ENCODE measurements at regions not wholly inside any gene's neighbourhood (a gene's known extent, or its start where the extent isn't known, plus 50 kb on each side); places are given as distances from the start of the nearest gene placed in this dataset.

GRCh38 chr5:98593418-98593817 is 180.0 kb upstream of the RGMB start:
- Histone ChIP-seq H3K4me2 (ENCODE audit: insufficient read depth, low read length) (no peak overlapping the region), H3K36me3 (ENCODE audit: insufficient read depth, low read length) (no peaks in the 10 kb centered on the region), H3K79me2 (ENCODE audit: insufficient read depth, low read length) (no peaks in the 10 kb centered on the region), H3K4me1 (ENCODE audit: insufficient read depth, low read length) (no peaks in the 10 kb centered on the region), H2AFZ (ENCODE audit: low read length) (no peak overlapping the region), H4K20me1 (ENCODE audit: insufficient read depth, low read length) (no peaks in the 10 kb centered on the region), H3K4me3 (ENCODE audit: insufficient read depth, low read length) (no peak overlapping the region), H3K9me3 (ENCODE audit: low read depth, low read length) (no peaks in the 10 kb centered on the region), H3K27me3 (ENCODE audit: insufficient read depth, low read length) (no peaks in the 10 kb centered on the region), H3K27ac (ENCODE audit: low read depth, low read length) (no peak overlapping the region)
- no peak for TF ChIP-seq CTCF (IDR thresholded peaks at IDR 0.05; ENCODE audit: extremely low read depth, low read depth, low read length)
- no peak for DNase-seq (ENCODE audit: insufficient read length, low spot score, missing footprints)

GRCh38 chr5:98594098-98594497 is 179.4 kb upstream of the RGMB start:
- H2AFZ ChIP-seq (ENCODE audit: low read length), result no peak overlapping the region
- no peak for TF ChIP-seq CTCF (IDR thresholded peaks at IDR 0.05; ENCODE audit: extremely low read depth, low read depth, low read length)
- H3K4me1 ChIP-seq (ENCODE audit: insufficient read depth, low read length), result no peaks in the 10 kb centered on the region
- no peak overlapping the region for H3K27ac ChIP-seq (ENCODE audit: low read depth, low read length)
- no peak overlapping the region for H3K4me3 ChIP-seq (ENCODE audit: insufficient read depth, low read length)
- no peaks in the 10 kb centered on the region for H4K20me1 ChIP-seq (ENCODE audit: insufficient read depth, low read length)
- no peak overlapping the region for H3K4me2 ChIP-seq (ENCODE audit: insufficient read depth, low read length)
- H3K79me2 ChIP-seq (ENCODE audit: insufficient read depth, low read length), result no peaks in the 10 kb centered on the region
- no peaks in the 10 kb centered on the region for H3K9me3 ChIP-seq (ENCODE audit: low read depth, low read length)
- H3K27me3 ChIP-seq (ENCODE audit: insufficient read depth, low read length), result no peaks in the 10 kb centered on the region
- DNase-seq (ENCODE audit: insufficient read length, low spot score, missing footprints), result no peak
- no peaks in the 10 kb centered on the region for H3K36me3 ChIP-seq (ENCODE audit: insufficient read depth, low read length)

- no peaks in the 10 kb centered on the region for H3K4me1 ChIP-seq (ENCODE audit: insufficient read depth, low read length)
- H2AFZ ChIP-seq (ENCODE audit: low read length), result no peak overlapping the region
- H3K36me3 ChIP-seq (ENCODE audit: insufficient read depth, low read length), result no peaks in the 10 kb centered on the region
- no peak overlapping the region for H3K27ac ChIP-seq (ENCODE audit: low read depth, low read length)
- no peaks in the 10 kb centered on the region for H4K20me1 ChIP-seq (ENCODE audit: insufficient read depth, low read length)
- H3K4me2 ChIP-seq (ENCODE audit: insufficient read depth, low read length), result no peak overlapping the region
- no peaks in the 10 kb centered on the region for H3K27me3 ChIP-seq (ENCODE audit: insufficient read depth, low read length)
- no peak for DNase-seq (ENCODE audit: insufficient read length, low spot score, missing footprints)
- H3K79me2 ChIP-seq (ENCODE audit: insufficient read depth, low read length), result no peaks in the 10 kb centered on the region
- no peak overlapping the region for H3K4me3 ChIP-seq (ENCODE audit: insufficient read depth, low read length)
- TF ChIP-seq CTCF (IDR thresholded peaks at IDR 0.05; ENCODE audit: extremely low read depth, low read depth, low read length), result no peak
- no peaks in the 10 kb centered on the region for H3K9me3 ChIP-seq (ENCODE audit: low read depth, low read length)
These were observed 174.4 kb upstream of the RGMB start for GRCh38 chr5:98599016-98599415.

- peaks cover 8% of the 10 kb centered on the region for H3K4me1 ChIP-seq (ENCODE audit: insufficient read depth, low read length)
- DNase-seq (ENCODE audit: insufficient read length, low spot score, missing footprints), result no peak
These were observed 170.8 kb upstream of the RGMB start for GRCh38 chr5:98602534-98603112.

More at GRCh38 chr5:98602534-98603112, 170.8 kb upstream of the RGMB start:
- Histone ChIP-seq H4K20me1 (ENCODE audit: insufficient read depth, low read length) (no peaks in the 10 kb centered on the region), H3K4me2 (ENCODE audit: insufficient read depth, low read length) (no peak overlapping the region), H3K79me2 (ENCODE audit: insufficient read depth, low read length) (no peaks in the 10 kb centered on the region), H2AFZ (ENCODE audit: low read length) (no peak overlapping the region), H3K27ac (ENCODE audit: low read depth, low read length) (no peak overlapping the region), H3K9me3 (ENCODE audit: low read depth, low read length) (no peaks in the 10 kb centered on the region), H3K36me3 (ENCODE audit: insufficient read depth, low read length) (no peaks in the 10 kb centered on the region), H3K4me3 (ENCODE audit: insufficient read depth, low read length) (no peak overlapping the region), H3K27me3 (ENCODE audit: insufficient read depth, low read length) (no peaks in the 10 kb centered on the region)
- TF ChIP-seq CTCF (IDR thresholded peaks at IDR 0.05; ENCODE audit: extremely low read depth, low read depth, low read length), result no peak

All from osteoblast (primary cell).